ENCODE measurements at regions not wholly inside any gene's neighbourhood (a gene's known extent, or its start where the extent isn't known, plus 50 kb on each side); places are given as distances from the start of the nearest gene placed in this dataset.

- no peak for DNase-seq (ENCODE audit: insufficient read length, low spot score)
- TF ChIP-seq POLR2A (IDR thresholded peaks at IDR 0.05; ENCODE audit: low read depth, low read length), result no peak
- FAIRE-seq, result no peak
Observed at GRCh38 chr21:26784974-26785373, 60.2 kb downstream of the ADAMTS1 start.

- FAIRE-seq, result no peak
- no peak for DNase-seq (ENCODE audit: insufficient read length, low spot score)
- no peak for TF ChIP-seq POLR2A (IDR thresholded peaks at IDR 0.05; ENCODE audit: low read depth, low read length)
Observed at GRCh38 chr21:26783466-26784195, 61.6 kb downstream of the ADAMTS1 start.

- DNase-seq (ENCODE audit: insufficient read length, low spot score), result no peak
- FAIRE-seq, result no peak
- no peak for TF ChIP-seq POLR2A (IDR thresholded peaks at IDR 0.05; ENCODE audit: low read depth, low read length)
Observed at GRCh38 chr21:26782747-26783146, 62.5 kb downstream of the ADAMTS1 start.

- no peak for TF ChIP-seq POLR2A (IDR thresholded peaks at IDR 0.05; ENCODE audit: low read depth, low read length)
- no peak for FAIRE-seq
Observed at GRCh38 chr21:26782331-26782730, 62.9 kb downstream of the ADAMTS1 start.

GRCh38 chr21:26781331-26781730, 63.9 kb downstream of the ADAMTS1 start:
- no peak for TF ChIP-seq POLR2A (IDR thresholded peaks at IDR 0.05; ENCODE audit: low read depth, low read length)
- DNase-seq (ENCODE audit: insufficient read length, low spot score) (no peak), FAIRE-seq (no peak)

More at GRCh38 chr21:26782331-26782730, 62.9 kb downstream of the ADAMTS1 start:
- no peak for DNase-seq (ENCODE audit: insufficient read length, low spot score)

- no peak for TF ChIP-seq POLR2A (IDR thresholded peaks at IDR 0.05; ENCODE audit: low read depth, low read length)
- DNase-seq (ENCODE audit: insufficient read length, low spot score) (no peak), FAIRE-seq (no peak)
Observed at GRCh38 chr21:26777166-26777565, 68.0 kb downstream of the ADAMTS1 start.

- no peak for DNase-seq (ENCODE audit: insufficient read length, low spot score)
- TF ChIP-seq POLR2A (IDR thresholded peaks at IDR 0.05; ENCODE audit: low read depth, low read length), result no peak
- FAIRE-seq, result no peak
Observed at GRCh38 chr21:26776310-26777021, 68.7 kb downstream of the ADAMTS1 start.

GRCh38 chr21:26773058-26773457, 72.2 kb downstream of the ADAMTS1 start:
- DNase-seq (ENCODE audit: insufficient read length, low spot score) (no peak), FAIRE-seq (no peak)
- TF ChIP-seq POLR2A (IDR thresholded peaks at IDR 0.05; ENCODE audit: low read depth, low read length), result no peak

GRCh38 chr21:26769613-26770188, 75.5 kb downstream of the ADAMTS1 start:
- DNase-seq (ENCODE audit: insufficient read length, low spot score) (no peak), FAIRE-seq (no peak)

GRCh38 chr21:26766826-26767325, 78.3 kb downstream of the ADAMTS1 start:
- no peak for FAIRE-seq
- TF ChIP-seq POLR2A (IDR thresholded peaks at IDR 0.05; ENCODE audit: low read depth, low read length), result no peak
- DNase-seq (ENCODE audit: insufficient read length, low spot score), result no peak

More at GRCh38 chr21:26769613-26770188, 75.5 kb downstream of the ADAMTS1 start:
- no peak for TF ChIP-seq POLR2A (IDR thresholded peaks at IDR 0.05; ENCODE audit: low read depth, low read length)

GRCh38 chr21:26761174-26761915, 83.9 kb downstream of the ADAMTS1 start:
- no peak for DNase-seq (ENCODE audit: insufficient read length, low spot score)
- TF ChIP-seq POLR2A (IDR thresholded peaks at IDR 0.05; ENCODE audit: low read depth, low read length), result no peak
- FAIRE-seq, result no peak

- no peak for TF ChIP-seq POLR2A (IDR thresholded peaks at IDR 0.05; ENCODE audit: low read depth, low read length)
- no peak for FAIRE-seq
Observed at GRCh38 chr21:26759731-26760130, 85.5 kb downstream of the ADAMTS1 start.

GRCh38 chr21:26758083-26758880, 86.9 kb downstream of the ADAMTS1 start:
- FAIRE-seq (no peak), DNase-seq (ENCODE audit: insufficient read length, low spot score) (no peak)

More at GRCh38 chr21:26759731-26760130, 85.5 kb downstream of the ADAMTS1 start:
- no peak for DNase-seq (ENCODE audit: insufficient read length, low spot score)

More at GRCh38 chr21:26758083-26758880, 86.9 kb downstream of the ADAMTS1 start:
- no peak for TF ChIP-seq POLR2A (IDR thresholded peaks at IDR 0.05; ENCODE audit: low read depth, low read length)
